Activated T-cell treated with anti-CD3 and anti-CD28 coated beads, Interleukin-2, amount 50 U/mL, for 48 hours (primary cell): ENCODE measurements at regions not wholly inside any gene's neighbourhood (a gene's known extent, or its start where the extent isn't known, plus 50 kb on each side); places are given as distances from the start of the nearest gene placed in this dataset.

Experiments
- DNase-seq, 2 experiments: peaks; one replicate each; pipeline ENCODE4 v3.0.0-alpha.2; 2020

- no peak for DNase-seq
These were observed 1486.6 kb downstream of the AACS start for GRCh38 chr12:126551869-126552268.

DNA sequence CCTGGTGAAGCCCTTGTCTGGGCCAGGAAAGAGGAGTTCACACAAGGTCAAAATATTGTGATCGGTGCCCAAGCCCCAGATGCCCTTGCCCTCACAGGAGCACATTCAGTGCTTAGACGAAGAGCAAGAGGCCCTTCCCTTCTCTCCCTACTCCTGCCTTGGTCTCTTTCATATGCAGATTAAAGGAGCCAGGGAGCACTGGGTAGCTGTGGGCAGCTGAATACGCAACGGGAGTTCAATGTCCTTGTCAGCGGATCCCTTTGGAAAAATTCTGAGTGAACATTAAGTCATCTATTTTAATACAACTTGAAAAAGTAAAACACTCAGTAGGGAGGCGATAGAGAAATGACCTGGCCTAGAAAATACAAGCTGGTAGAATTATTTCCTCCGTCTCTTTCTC, 1489.4 kb downstream of the AACS start:
- DNase-seq: no peak

DNA sequence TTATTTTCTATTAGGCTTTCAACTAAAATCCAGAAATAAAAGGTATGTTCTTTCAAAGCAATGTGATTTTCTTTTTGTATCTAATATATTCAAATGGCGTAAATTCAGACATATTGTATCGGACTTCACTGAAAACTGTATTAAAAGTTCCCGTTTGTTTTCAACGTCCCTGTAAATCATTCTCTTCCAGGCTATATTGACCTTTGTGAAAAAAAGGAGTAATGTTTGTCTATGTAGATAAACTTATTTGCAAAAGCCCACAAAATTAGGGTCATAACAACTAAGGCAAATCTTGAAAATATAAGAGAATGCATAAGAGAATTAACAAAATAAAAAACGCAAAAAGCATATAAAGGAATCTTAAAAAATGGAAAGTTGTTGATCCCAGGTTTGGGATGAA, 1492.4 kb downstream of the AACS start:
- DNase-seq: no peak

DNA sequence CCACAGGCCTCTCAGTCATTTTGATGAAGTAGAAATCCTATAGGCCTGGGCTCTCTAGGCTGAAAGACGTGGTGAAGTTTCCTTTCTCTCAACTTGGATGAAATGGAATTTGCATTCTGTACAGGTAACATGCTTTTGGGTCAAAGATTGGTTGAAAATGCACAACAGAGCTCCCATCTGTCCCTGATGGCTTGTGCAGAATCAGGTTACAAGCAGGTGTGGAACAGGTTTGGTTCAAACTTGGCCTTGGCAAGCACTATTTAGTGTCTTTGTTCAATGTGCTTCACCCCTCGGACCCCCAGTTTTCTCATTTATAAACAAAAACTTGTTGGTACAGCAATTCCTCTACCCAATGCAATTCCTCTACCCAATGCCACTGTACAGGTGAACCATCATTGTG, 1493.0 kb downstream of the AACS start:
- no peak for DNase-seq

GRCh38 chr12:126558810-126559209, 1493.6 kb downstream of the AACS start:
- no peak for DNase-seq

- no peak for DNase-seq
These were observed 1501.8 kb downstream of the AACS start for GRCh38 chr12:126567016-126567415.

DNA sequence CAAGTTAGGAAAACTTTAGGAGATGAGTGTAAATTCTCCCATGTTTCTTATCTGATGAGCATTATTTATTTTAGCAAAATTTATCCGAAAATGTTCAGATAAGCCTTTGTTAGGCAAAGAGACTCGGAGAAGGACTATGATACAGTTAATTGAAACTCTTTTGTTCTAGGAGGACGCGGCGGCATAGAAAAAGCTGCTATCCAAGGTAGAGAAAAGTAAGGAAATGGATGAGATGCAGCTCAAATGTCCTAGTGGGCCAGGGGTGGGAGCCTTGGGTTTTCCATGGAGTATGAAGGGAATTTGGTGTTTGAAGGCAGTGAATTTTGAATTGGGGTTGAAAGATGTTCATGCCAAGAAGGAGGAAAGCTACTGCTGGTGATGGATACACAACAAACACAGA, 1504.5 kb downstream of the AACS start:
- DNase-seq: no peak

- DNase-seq: no peak
These were observed 1505.3 kb downstream of the AACS start for GRCh38 chr12:126570566-126570965.

GRCh38 chr12:126572170-126572569, 1506.9 kb downstream of the AACS start:
- no peak for DNase-seq

GRCh38 chr12:126581655-126582054, 1516.4 kb downstream of the AACS start:
- no peak for DNase-seq

- no peak for DNase-seq
These were observed 1517.0 kb downstream of the AACS start for GRCh38 chr12:126582231-126582630.

GRCh38 chr12:126588586-126589249, 1523.5 kb downstream of the AACS start:
- DNase-seq: peak; percentile 24

DNA sequence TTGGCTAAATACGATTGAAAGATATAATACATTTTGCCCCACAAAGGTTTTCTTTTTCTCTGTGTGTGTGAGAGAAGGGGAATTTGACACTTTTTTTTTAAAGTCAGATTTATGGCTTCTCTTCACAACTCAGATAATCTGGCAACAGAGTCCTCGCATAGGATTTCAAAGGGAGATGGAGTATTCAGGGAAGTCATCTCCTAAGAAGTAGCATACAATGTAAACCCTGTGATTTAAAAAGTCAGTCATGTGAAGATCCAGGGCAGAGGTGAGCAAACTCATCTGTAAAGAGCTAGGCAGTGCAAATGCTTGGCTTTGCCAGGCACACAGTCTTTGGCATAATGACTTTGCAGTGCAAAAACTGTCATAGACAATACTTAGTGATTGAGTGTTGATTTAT, 1526.3 kb downstream of the AACS start:
- no peak for DNase-seq

- DNase-seq: no peak
These were observed 1536.2 kb downstream of the AACS start for GRCh38 chr12:126601184-126602170.

GRCh38 chr12:126602612-126603011, 1537.4 kb downstream of the AACS start:
- DNase-seq: no peak

DNA sequence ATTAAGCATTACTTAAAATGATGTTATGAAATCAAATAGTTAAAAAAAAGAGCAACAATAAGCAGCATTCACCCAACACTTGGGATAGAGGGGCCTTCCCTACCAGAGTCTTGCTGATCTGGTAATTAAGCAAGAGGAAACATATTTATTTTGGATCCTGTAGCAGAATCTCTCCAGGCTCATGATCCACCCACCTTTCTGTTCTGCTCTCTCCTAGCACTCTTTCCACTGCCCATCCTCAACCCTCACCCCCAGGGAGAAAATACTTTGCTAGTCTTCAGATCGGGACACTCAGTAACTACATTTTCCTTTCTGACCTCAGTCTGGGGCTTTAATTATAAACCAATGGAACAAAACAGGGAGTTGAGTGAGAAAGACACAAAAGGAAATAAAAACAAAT, 1541.9 kb downstream of the AACS start:
- no peak for DNase-seq

DNA sequence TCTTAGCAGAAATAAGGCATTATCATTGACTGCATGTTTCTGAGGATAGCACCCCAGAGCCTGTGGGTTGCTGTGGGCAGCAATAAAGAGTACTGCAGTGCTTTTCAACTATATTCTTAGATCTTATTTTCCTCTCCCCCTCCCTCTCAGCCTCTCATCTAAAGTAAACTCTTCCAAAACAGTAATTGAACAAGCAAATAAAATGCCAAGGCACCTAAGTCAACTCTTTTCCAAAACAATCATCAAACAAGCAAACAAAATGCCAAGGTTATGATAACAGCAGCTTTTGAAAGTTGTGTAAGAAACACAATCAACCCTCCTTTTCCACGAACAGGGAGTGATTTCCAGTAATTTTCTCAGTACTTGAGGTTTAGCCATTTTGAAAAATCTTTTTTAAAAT, 1542.6 kb downstream of the AACS start:
- no peak for DNase-seq

DNA sequence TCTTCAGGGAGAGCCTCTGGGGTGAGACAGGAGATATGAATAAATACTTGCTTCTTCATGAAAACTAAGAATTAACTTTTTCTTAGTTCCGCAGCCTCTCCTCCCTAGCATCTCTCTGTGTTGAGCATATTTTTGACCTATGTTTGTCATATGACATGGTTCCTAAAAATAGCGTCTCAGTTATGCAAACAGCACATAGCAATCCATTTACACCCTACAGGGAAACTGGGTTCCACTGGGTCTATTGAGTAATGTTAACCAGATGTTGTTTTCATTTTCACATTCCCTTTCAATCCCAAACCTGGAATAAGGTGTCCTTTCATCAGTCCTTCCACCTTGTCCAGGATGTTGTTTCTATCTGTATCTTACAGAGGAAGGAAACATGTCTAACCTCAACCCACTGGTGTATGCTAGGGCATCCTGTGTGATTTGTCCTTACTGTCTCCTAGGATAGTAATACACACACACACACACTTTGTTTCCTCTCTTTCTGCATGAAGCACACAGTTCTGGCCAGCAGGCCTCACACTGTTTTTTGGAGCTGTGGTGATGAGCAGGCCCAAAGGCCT, 1543.5 kb downstream of the AACS start:
- DNase-seq: no peak

GRCh38 chr12:126616441-126616840, 1551.2 kb downstream of the AACS start:
- no peak for DNase-seq

- peak in 1 of 2 experiments; percentile 19 for DNase-seq
These were observed 1552.1 kb downstream of the AACS start for GRCh38 chr12:126617312-126617711.

DNA sequence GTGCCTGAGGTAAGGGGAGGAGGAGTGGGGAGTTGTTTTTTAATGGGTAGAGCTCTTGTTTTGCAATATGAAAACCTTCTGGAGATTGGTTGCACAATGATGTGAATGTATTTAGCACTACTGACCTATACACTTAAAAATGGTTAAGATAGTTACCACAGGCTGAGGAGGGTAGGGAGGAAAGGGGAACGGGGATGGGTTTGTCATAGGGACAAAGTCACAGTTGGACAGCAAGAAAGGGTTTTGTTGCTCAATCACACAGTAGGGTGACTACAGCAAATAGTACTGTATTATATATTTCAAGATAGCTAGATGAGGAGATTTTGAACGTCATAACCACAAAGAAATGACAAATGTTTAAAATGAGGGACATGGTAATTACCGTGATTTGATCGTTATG, 1562.4 kb downstream of the AACS start:
- no peak for DNase-seq

- DNase-seq: no peak
These were observed 1571.6 kb downstream of the AACS start for GRCh38 chr12:126636821-126637220.

DNA sequence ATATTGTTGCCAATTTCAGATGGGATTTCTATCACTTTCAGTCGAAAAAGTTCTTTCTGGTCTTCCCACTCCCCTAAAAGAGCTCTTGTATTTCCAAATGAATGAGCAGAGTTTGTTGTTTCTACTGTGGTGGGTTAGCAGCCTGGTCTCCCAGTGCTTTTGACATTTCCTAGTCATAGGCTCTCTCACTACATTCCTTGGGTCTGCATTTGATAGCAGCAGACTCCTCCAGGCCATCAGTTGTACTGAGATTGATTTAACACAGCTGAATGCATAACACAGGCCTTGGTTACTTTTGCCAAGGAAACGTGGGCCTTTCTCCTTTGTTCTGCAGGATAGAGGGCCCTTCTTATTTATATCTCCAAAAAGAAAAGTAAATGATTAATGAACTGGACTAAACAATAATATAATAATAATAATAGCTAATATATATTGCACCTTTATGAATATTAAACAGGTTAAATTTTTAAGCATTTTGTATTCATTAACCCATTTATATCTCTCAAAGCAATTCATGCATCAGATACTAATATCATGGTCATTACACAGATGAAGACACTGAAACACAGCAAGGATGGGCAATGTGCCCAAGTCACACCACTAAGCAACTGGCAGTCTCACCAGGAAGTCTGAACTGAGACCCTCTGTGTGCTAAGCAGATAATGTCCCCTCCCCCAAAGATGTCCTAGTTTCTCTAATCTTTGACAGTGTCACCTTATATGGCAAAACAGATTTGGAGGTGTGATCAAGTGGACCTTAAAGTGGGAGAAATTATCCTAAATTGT, 1579.2 kb downstream of the AACS start:
- no peak for DNase-seq
